ENCODE measurements at regions not wholly inside any gene's neighbourhood (a gene's known extent, or its start where the extent isn't known, plus 50 kb on each side); places are given as distances from the start of the nearest gene placed in this dataset.

DNA sequence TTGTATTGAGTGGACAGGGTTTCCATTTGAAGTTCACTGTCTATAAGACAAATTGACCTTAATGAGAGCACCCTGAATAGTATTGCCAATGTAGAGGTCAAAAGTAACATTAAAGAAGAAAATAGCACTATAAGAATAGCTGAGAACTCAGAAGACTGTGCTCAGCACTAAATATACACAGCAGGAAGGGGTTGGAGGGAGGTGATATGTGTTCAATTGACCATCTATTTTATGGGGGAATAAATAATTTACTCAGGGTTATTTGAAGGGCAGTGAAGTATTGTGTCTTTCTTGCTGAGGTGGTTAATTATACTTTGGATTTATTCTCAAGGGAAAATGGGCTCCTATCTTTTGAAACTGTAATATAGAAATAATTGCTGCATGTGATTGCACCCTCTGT is 1380.5 kb upstream of the SPRY2 start:
- DNase-seq: no peak

GRCh38 chr13:81714513-81714912 is 1373.6 kb upstream of the SPRY2 start:
- DNase-seq: no peak

- no peak for DNase-seq
These were observed 1372.3 kb upstream of the SPRY2 start for GRCh38 chr13:81713201-81713600.

DNA sequence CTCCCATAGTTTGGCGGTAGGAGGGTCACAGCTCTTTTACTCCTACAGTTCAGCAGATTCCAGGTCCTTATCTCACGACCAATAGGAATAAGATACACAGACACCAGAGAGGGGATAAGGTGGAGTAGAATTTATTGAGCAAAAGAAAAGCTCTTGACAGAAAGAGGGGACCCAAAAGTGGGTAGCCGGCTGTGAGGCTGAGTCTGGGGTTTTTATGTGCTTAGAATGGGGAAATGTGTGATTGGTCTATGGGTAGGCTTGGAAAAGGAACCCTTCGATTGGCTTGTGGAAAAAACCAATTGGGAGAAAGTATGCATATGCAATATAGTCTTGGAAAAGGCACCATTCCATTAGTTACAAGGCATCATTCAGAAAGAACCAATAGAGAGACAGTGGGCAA is 1356.9 kb upstream of the SPRY2 start:
- no peak for DNase-seq

DNA sequence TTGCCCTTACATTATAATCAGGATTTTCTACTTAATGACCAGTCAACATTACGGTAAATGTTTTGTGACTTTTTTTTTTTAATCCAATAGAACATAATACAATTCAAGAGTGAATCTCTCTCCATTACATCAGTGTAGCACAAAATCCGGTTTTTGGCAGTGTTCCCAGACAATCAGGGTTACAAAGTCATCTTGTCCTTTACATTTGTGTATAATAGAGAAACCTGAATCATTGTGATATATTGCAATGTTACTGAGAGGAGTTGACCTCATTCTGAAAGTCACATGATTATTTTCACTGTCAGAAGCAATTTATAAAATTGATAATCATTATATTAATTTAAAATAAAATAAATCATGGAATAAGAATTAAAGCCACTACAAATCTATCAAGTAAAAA is 1346.0 kb upstream of the SPRY2 start:
- no peak for DNase-seq

GRCh38 chr13:81683521-81683920 is 1342.6 kb upstream of the SPRY2 start:
- DNase-seq: no peak

- DNase-seq: no peak
These were observed 1341.2 kb upstream of the SPRY2 start for GRCh38 chr13:81682081-81682630.

- DNase-seq: no peak
These were observed 1336.9 kb upstream of the SPRY2 start for GRCh38 chr13:81677857-81678256.

- no peak for DNase-seq
These were observed 1335.1 kb upstream of the SPRY2 start for GRCh38 chr13:81676008-81676407.

GRCh38 chr13:81671064-81671463 is 1330.1 kb upstream of the SPRY2 start:
- DNase-seq: no peak

DNA sequence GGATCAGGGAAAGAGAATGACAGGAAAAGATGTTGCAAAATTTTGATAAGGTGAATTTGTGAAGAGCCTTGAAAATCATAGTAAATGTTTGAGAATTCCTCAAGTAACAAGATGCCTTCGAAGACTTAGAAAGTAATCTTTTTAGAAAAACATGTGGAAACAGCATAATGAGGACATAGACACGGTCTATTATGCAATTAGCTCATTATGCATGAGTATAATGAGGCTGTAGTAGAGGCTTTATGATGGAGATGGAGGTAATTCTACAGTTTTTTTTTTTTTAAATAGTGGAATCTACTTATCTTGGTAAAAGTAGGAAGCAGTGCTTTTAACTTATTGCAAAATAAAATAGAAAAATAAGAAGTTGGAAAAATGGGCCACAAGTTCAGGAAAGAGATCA is 1329.1 kb upstream of the SPRY2 start:
- no peak for DNase-seq

DNA sequence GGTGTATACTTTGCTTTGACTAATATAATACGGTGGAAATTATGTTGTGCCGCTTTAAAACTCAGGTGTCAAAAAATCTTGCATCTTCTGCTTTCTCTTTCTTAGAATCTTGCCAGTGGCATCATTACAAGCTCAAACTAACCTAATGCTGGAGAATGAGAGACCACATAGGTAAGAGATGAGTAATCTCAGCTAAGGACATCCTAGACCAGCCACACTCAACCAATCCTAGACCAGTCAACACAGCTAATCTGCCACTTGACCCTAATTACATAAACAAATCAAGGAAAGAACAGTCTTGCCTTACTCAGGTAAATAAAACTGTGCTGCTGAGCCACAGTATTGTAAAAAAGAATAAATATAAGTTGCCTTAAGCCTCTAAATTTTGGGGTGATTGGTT is 1323.9 kb upstream of the SPRY2 start:
- no peak for DNase-seq

GRCh38 chr13:81659984-81660383 is 1319.1 kb upstream of the SPRY2 start:
- no peak for DNase-seq

DNA sequence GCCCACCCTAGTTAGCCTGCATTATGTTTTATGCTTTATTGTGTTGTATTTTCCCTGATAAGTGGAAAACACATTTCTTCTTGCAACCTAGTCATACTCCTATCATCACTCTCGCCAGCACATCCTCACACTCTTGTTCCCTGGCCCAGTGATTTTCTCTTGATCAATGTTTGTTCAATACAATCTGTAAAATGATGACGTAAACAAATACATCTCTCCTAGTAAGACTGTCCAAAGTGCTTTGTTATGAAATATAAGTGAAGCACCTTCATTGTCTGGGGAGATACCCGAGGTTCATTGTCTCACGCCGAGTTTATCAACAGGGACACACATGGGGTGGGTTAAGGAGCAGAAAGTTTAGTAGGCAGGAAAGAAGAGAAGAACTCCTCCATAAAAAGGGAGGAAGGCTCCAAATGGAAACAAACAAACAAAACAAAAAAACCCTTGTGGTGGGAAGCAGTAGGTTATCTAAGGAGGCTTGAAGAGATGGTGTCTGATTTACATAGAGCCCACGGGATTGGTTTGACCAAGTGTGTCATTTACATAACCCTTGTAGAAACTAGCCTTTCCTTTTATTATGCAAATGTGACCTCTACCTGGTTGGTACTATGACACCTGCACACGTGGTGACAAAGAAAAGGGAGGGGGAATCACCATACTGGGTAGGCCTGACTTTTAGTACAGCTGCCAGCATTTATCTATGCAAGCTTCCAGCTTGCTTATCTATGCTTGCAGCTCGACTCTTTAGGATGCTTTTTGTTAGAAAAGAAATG is 1317.9 kb upstream of the SPRY2 start:
- no peak for DNase-seq

DNA sequence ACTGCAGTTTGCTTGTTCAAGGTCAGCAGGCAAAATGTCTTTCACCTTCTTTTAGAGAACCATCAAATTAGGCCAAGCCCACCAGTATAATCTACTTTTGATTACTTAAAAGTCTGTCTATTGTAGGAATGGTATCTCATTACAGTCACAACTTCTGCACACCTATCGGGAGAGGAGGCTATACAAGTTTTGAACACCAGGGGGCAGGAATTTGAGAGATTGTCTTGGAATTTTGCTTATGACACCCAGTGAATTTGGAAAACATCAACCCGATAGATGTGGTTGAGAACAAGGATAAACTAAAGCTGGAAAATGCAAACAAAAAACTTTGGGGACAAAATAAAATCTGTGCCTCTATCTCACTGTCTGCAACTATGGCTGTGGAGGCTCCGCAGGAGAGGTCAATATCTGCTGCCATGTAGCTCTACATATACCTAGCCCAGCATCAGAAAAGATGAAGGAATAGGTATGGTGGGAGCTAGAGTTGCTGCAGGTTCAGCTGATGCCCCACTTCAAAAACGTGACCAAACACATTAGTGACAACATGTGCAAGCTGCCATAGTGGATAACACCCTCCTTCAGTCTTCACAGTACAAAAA is 1299.2 kb upstream of the SPRY2 start:
- no peak for DNase-seq

GRCh38 chr13:81637457-81637856 is 1296.5 kb upstream of the SPRY2 start:
- no peak for DNase-seq

DNA sequence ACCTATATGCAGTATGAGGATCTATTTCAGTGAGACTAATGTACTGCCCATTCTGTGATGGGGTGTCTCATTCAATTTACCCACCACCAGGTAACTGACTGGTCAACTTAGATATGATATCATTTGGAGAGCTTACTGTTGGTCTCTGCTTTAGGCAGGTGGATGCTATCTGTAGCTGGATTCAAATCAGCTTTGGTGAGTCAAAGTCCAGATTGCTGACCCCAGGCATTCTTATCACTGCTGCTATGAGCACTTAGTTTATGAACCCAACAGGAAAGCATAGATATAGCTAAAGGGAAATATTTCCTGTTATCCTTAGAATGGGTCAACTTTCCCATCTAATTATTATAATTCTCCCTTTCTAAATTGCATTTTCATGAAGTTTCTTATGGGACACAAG is 1295.2 kb upstream of the SPRY2 start:
- DNase-seq: no peak

DNA sequence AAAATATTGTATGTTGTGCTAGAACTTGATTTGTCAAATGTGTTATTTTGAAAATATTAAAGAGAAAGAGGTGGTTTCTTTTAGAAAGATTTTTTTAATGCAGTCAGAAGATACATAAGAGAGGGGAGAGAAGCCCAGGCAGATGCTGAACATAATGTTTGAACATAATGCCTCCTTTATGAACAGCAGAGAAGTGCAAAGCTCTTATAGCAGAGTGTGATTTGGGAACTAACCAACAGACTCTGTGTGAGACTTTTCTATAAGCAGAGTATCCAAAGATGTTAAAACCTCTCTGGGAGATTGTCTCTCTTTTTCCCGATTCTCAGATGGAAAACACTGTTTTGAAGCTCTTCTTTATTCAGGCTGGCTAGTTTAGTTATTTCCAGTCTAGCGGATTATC is 1274.1 kb upstream of the SPRY2 start:
- no peak for DNase-seq

DNA sequence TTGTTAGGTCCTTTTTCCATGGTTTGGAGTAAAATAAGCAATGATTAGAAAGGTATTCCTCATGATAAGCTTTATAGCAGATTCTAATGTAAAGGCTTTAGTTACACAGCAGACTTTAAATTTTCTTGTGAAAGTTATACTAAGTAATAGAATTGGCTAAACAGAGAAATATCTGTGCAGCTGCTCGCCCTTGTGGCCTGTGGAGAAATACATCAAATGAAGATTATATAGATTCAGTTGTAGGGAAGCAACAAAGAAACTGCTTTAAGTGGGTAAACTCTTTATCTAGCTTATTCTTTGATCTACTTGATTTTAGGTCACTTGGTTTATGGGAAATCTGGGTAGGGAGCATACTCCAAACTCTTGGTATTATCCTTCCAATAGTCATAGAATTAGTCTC is 1269.7 kb upstream of the SPRY2 start:
- no peak for DNase-seq

- no peak for DNase-seq
These were observed 1268.4 kb upstream of the SPRY2 start for GRCh38 chr13:81609335-81609734.

GRCh38 chr13:81606074-81606473 is 1265.1 kb upstream of the SPRY2 start:
- no peak for DNase-seq

DNA sequence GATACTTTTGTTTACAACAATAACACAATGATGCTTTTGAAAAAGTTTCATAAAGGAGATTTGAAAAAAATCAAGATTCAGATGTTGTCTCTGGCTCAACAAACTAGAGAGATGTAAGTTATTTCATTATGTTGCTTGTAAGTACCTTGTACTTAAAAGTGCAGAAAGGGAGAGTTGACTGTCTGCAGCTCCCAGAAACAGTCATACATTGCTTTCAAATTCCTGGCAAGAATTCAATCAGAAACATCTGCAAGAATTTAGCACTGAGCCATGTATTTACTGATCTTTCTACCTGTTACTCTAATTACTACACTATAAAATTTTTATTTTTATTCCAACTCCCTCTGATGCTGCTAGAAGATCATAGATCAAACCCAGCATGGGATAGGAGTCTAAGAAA is 1261.3 kb upstream of the SPRY2 start:
- DNase-seq: no peak

DNA sequence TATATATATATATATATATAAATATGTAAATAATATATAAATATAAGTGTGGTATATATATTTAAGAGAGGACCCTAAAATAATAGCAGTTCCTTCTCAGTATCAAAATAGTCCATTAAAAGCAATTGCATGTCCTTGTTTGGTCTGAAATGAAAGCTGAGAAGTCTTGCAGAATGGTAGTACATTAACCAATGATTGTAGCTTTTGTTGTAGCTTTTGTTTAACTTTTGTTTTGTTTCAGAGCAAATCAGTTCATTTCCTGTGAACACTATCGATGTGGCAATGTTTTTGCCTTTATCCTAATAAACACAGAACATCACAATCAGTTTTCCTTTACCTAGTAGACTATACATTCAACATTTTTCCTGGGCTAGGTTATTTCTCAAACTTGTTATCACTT is 1256.2 kb upstream of the SPRY2 start:
- no peak for DNase-seq

GRCh38 chr13:81596224-81596753 is 1255.4 kb upstream of the SPRY2 start:
- DNase-seq: no peak
